ENCODE measurements at regions not wholly inside any gene's neighbourhood (a gene's known extent, or its start where the extent isn't known, plus 50 kb on each side); places are given as distances from the start of the nearest gene placed in this dataset.

GRCh38 chr5:133698259-133698554 lies 85.9 kb upstream of the FSTL4 start:
- no peak for TF ChIP-seq CTCF (IDR thresholded peaks at IDR 0.05; ENCODE audit: control insufficient read depth, extremely low read depth, insufficient read depth)
- H3K4me3 ChIP-seq (ENCODE audit: low read depth, low read length), result no peak overlapping the region
- DNase-seq (ENCODE audit: low read depth), result no peak

- TF ChIP-seq CTCF (IDR thresholded peaks at IDR 0.05; ENCODE audit: control insufficient read depth, extremely low read depth, insufficient read depth), result no peak
- no peak for DNase-seq (ENCODE audit: low read depth)
- no peak overlapping the region for H3K4me3 ChIP-seq (ENCODE audit: low read depth, low read length)
These were observed 85.4 kb upstream of the FSTL4 start for GRCh38 chr5:133697536-133698258.

GRCh38 chr5:133696782-133697507 lies 84.6 kb upstream of the FSTL4 start:
- TF ChIP-seq CTCF (IDR thresholded peaks at IDR 0.05; ENCODE audit: control insufficient read depth, extremely low read depth, insufficient read depth), result no peak
- H3K4me3 ChIP-seq (ENCODE audit: low read depth, low read length), result no peak overlapping the region
- DNase-seq (ENCODE audit: low read depth), result no peak

- no peak for TF ChIP-seq CTCF (IDR thresholded peaks at IDR 0.05; ENCODE audit: control insufficient read depth, extremely low read depth, insufficient read depth)
- DNase-seq (ENCODE audit: low read depth), result no peak
- no peak overlapping the region for H3K4me3 ChIP-seq (ENCODE audit: low read depth, low read length)
These were observed 83.8 kb upstream of the FSTL4 start for GRCh38 chr5:133696006-133696584.

- no peak for TF ChIP-seq CTCF (IDR thresholded peaks at IDR 0.05; ENCODE audit: control insufficient read depth, extremely low read depth, insufficient read depth)
- no peak for DNase-seq (ENCODE audit: low read depth)
- H3K4me3 ChIP-seq (ENCODE audit: low read depth, low read length), result no peak overlapping the region
These were observed 82.0 kb upstream of the FSTL4 start for GRCh38 chr5:133694181-133694831.

GRCh38 chr5:133691448-133691847 lies 79.1 kb upstream of the FSTL4 start:
- no peak overlapping the region for H3K4me3 ChIP-seq (ENCODE audit: low read depth, low read length)
- no peak for DNase-seq (ENCODE audit: low read depth)
- no peak for TF ChIP-seq CTCF (IDR thresholded peaks at IDR 0.05; ENCODE audit: control insufficient read depth, extremely low read depth, insufficient read depth)

Data from LNCaP clone FGC (cell line).